ENCODE measurements at regions not wholly inside any gene's neighbourhood (a gene's known extent, or its start where the extent isn't known, plus 50 kb on each side); places are given as distances from the start of the nearest gene placed in this dataset.

DNA sequence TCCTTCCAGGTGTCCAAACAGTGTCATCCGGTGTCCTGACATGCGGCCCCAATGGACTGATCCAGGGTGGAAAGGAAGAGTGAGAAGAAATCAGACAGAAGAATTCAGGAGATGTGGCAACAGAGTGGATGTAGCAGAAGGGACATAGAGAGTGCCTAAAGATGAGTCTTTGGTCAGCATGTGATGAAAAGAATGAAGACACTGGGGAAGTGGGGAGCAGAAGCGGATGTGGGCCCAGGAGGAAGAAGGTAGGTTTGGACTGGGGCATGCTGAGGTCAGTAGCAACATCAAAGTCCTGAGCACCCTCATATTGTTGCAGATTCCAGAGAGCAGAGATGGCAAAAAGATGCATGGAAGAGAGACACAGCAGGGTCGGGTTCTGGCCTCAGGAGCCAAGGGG lies 71.8 kb upstream of the STEAP1B start:
- TF ChIP-seq, protein P1, sequence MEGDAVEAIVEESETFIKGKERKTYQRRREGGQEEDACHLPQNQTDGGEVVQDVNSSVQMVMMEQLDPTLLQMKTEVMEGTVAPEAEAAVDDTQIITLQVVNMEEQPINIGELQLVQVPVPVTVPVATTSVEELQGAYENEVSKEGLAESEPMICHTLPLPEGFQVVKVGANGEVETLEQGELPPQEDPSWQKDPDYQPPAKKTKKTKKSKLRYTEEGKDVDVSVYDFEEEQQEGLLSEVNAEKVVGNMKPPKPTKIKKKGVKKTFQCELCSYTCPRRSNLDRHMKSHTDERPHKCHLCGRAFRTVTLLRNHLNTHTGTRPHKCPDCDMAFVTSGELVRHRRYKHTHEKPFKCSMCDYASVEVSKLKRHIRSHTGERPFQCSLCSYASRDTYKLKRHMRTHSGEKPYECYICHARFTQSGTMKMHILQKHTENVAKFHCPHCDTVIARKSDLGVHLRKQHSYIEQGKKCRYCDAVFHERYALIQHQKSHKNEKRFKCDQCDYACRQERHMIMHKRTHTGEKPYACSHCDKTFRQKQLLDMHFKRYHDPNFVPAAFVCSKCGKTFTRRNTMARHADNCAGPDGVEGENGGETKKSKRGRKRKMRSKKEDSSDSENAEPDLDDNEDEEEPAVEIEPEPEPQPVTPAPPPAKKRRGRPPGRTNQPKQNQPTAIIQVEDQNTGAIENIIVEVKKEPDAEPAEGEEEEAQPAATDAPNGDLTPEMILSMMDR (IDR thresholded peaks at IDR 0.05), result no peak
- no peak for TF ChIP-seq EZH2 (IDR thresholded peaks at IDR 0.05; ENCODE audit: borderline replicate concordance, insufficient read depth, low read depth, low read length, poor library complexity, severe bottlenecking)

All from B cell (primary cell).